GM21360 (cell line): ENCODE measurements at regions not wholly inside any gene's neighbourhood (a gene's known extent, or its start where the extent isn't known, plus 50 kb on each side); places are given as distances from the start of the nearest gene placed in this dataset.
"Not testable (repeated sequence)": the region's sequence is repeated elsewhere in the genome, so short reads cannot be mapped to it uniquely, and the experiment has no call there.

ENCODE experiments used
- ATAC-seq: cut with Tn5 transposase; IDR thresholded peaks from one replicate; pipeline ENCODE4 v1.9.1; 2021; ENCODE audit warnings: mild to moderate bottlenecking, moderate library complexity; ENCODE audit not compliant: unreplicated experiment

GRCh38 chr11:91382946-91383345 is 841.7 kb upstream of the FAT3 start:
- ATAC-seq = no peak

GRCh38 chr11:91374794-91375193 is 849.8 kb upstream of the FAT3 start:
- ATAC-seq = no peak

- ATAC-seq = no peak
Measured at GRCh38 chr11:91373497-91373896, 851.1 kb upstream of the FAT3 start.

- ATAC-seq = no peak
Measured at GRCh38 chr11:91366816-91367215, 857.8 kb upstream of the FAT3 start.

- ATAC-seq = no peak
Measured at GRCh38 chr11:91365986-91366585, 858.5 kb upstream of the FAT3 start.

GRCh38 chr11:91350931-91351330 is 873.7 kb upstream of the FAT3 start:
- no peak for ATAC-seq

- no peak for ATAC-seq
Measured at GRCh38 chr11:91326751-91327150, 897.9 kb upstream of the FAT3 start.

- ATAC-seq = no peak
Measured at GRCh38 chr11:91326280-91326679, 898.3 kb upstream of the FAT3 start.

GRCh38 chr11:91314521-91314920 is 910.1 kb upstream of the FAT3 start:
- ATAC-seq = no peak

- ATAC-seq = no peak
Measured at GRCh38 chr11:91312541-91312940, 912.1 kb upstream of the FAT3 start.

- no peak for ATAC-seq
Measured at GRCh38 chr11:91310085-91310484, 914.5 kb upstream of the FAT3 start.

- no peak for ATAC-seq
Measured at GRCh38 chr11:91308069-91308468, 916.5 kb upstream of the FAT3 start.

- no peak for ATAC-seq
Measured at GRCh38 chr11:91305402-91305801, 919.2 kb upstream of the FAT3 start.

- no peak for ATAC-seq
Measured at GRCh38 chr11:91303749-91304148, 920.9 kb upstream of the FAT3 start.

- ATAC-seq = no peak
Measured at GRCh38 chr11:91299980-91300379, 924.6 kb upstream of the FAT3 start.

- no peak for ATAC-seq
Measured at GRCh38 chr11:91296629-91297028, 928.0 kb upstream of the FAT3 start.

GRCh38 chr11:91295591-91295990 is 929.0 kb upstream of the FAT3 start:
- ATAC-seq = no peak

GRCh38 chr11:91293119-91293518 is 931.5 kb upstream of the FAT3 start:
- no peak for ATAC-seq

- ATAC-seq = no peak
Measured at GRCh38 chr11:91272089-91272488, 952.5 kb upstream of the FAT3 start.

GRCh38 chr11:91268512-91269295 is 955.9 kb upstream of the FAT3 start:
- ATAC-seq = not testable (repeated sequence)

- no peak for ATAC-seq
Measured at GRCh38 chr11:91265946-91266345, 958.7 kb upstream of the FAT3 start.

- no peak for ATAC-seq
Measured at GRCh38 chr11:91264481-91264880, 960.1 kb upstream of the FAT3 start.
